Suppressor macrophage treated with lipopolysaccharide for 4 hours (primary cell): ENCODE measurements at regions not wholly inside any gene's neighbourhood (a gene's known extent, or its start where the extent isn't known, plus 50 kb on each side); places are given as distances from the start of the nearest gene placed in this dataset.
A peak's percentile ranks its signal among the peaks of the same experiment; 100 is the strongest.

Experiments
- DNase-seq: peaks from one replicate; pipeline ENCODE4 v3.0.0-alpha.2; 2020

DNA sequence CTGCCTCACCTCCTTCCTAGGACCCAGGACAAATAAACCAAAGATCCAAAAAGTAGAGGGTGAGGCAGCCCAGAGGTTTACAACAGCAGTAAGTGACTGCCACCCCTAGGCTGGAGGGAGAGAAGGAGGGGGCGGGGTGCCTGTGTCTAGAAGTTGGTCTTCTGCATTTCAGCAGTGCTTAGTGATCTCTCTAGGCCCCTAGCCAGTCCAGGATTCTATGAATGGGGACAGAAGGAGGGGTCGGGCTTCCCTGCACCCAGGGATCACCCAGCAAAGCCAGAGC is 62.8 kb upstream of the KDM7A start:
- no peak for DNase-seq

DNA sequence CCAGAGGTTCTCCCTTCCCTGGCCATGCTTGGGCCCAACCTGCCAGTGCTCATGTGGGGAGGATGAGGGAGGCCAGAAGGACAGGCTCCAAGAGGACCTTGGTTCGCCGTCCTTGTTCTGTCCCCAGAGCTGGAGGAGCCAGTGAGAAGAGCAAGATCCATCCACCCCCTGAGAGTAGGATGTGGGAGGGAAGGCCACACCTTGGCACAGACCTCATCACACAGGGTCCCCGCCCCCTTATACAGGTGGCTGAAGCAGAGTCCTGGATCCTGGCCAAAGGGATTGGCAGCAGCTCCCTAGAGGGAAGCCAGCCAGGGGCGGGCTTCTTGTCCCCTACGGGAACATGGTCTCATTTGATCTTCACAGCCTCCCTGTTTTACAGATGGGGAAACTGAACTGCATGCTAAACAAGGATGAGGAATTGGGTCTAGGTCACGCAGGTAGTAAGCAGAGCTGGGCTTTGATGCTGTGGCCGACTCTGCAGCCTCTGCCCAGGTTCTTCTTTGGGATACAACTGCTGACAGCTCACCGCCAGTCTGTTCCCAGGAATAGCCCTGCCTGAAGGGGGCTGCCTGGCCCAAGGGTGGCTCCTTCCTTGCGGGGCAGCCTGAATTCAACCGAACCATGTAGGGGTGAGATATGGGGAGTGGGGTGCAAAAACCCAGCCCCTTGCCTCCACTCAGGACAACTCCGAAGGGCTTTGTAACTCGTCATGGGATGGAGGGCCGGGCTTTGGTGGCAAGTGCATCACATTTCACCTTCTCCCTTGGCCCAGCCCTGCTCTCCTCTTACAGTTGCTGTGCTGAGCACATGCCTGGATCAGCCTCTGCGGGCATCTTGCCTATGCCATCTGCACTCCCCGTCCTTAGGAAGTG is 62.2 kb upstream of the KDM7A start:
- DNase-seq = no peak

DNA sequence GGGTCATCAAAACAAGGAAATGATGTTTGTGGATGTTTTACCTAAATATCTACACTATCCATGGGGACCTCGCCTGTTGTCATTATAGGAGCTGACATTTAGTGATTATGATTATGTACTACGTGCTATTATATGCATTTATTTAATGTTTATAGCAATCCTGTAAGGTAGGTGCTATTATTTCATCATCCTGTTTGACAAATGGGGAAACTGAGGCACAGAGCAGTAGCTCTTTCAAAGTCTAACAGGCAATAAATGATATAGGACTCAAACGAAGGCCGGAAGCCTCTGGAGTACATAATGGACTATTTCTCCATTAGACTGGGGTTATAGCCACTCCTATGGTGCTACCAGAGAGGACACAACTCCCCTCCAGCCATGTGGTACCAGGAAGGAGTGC is 60.6 kb upstream of the KDM7A start:
- no peak for DNase-seq

DNA sequence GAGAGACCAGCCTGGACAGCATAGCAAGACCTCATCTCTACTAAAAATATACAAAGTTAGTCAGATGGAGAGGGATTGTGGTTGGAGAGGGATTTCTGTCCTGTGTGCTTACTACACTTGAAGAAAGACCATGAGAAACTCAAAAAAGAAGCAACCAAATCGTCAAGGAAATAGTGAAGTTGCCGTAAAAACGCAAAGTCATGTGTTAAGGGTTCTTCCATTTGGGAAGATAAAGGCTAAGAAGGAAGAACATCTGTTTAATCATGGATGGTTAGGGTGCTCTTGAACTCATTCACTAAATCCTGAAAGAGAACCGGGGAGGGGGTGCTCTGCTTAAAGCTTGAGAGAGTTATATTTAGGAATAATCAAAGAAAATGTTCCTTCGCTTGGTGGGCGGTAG is 59.8 kb upstream of the KDM7A start:
- DNase-seq = no peak

DNA sequence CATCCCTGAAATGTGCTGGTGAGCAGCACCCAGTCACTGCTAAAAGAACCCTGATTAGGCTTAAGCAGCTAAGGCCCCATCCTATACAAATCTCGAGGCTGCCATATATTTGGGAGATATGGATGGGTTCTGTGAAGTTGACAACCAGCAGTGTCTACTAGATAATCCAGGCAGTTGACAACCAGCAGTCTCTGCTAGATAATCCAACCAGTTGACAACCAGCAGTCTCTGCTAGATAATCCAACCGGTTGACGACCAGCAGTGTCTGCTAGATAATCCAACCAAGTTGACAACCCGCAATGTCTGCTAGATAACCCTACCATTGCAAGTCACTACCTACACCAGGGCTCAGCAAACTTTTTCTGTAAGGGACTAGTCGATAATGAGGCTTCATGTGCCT is 58.3 kb upstream of the KDM7A start:
- no peak for DNase-seq

DNA sequence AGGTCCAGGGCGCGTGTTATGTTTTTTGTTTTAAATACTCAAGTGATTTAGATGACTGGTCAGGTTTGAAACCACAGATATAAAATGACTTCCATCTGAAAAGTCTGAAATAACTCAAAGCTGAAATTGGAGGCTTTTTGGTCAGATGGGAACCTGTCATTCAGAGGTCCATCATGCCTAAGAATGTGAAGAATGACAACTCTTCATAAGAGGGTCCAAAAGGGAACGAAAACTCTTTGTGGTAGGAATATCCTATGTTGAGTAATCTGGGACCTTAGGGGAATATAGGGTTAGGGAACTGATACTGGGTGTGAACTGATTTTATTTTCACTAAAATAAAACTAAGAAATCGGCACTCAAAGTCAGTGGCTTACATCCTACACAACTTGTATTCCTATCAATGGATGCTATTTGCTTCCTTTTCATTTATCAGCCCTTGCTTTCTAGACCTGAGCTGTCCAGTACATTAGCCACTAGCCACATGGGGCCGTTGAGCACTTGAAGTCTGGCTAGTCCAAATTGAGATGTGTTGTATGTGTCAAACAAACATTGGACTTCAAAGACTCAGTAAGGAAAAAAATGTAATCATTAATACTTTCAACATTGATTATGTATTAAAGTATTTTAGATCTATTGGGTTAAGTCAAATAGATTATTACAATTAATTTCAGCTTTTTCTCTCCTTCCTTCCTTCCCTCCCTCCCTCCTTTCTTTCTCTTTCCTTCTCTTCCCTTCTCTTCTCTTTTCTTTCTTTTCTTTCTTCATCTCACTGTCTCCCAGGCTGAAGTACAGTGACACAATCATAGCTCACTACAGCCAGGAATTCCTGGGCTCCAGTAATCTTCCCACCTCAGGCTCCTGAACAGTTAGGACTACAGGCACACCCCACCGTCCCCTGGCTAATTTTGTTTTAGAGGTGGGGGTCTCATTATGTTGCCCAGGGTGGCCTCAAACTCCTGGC is 56.5 kb upstream of the KDM7A start:
- peak; percentile 94 for DNase-seq

DNA sequence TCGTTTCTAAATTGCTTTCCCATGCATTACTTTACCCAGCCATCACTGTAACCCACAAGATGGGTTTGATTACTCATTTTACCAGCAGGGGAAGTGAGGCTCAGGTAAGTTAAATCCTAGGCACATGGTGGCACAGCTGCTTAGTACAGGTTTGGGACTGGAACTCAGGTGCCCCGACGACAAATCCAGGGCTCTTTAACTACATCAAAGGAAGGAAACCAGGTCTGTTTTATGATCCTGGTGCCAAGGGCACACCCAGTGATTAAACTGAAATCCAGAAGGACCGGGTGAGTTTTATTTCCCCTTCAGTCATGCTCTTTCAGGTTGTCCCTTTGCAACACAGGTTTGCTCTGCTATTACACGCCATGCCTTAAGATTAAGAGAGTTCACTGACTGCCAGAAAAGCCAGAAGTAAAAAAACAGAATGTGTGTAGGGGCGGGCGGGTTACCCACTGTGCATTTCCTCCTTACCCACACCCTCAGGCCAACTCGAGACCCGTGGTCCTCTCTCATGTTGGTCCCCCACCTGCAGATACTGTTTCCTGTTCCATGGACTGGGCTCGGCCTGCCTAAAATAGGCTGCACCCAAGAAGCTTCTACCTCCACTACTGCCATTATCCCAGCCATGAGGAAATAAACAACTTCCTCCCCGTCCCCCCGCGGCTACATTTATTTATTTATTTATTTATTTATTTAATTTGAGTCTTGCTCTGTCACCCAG is 55.1 kb upstream of the KDM7A start:
- peak; percentile 39 for DNase-seq

DNA sequence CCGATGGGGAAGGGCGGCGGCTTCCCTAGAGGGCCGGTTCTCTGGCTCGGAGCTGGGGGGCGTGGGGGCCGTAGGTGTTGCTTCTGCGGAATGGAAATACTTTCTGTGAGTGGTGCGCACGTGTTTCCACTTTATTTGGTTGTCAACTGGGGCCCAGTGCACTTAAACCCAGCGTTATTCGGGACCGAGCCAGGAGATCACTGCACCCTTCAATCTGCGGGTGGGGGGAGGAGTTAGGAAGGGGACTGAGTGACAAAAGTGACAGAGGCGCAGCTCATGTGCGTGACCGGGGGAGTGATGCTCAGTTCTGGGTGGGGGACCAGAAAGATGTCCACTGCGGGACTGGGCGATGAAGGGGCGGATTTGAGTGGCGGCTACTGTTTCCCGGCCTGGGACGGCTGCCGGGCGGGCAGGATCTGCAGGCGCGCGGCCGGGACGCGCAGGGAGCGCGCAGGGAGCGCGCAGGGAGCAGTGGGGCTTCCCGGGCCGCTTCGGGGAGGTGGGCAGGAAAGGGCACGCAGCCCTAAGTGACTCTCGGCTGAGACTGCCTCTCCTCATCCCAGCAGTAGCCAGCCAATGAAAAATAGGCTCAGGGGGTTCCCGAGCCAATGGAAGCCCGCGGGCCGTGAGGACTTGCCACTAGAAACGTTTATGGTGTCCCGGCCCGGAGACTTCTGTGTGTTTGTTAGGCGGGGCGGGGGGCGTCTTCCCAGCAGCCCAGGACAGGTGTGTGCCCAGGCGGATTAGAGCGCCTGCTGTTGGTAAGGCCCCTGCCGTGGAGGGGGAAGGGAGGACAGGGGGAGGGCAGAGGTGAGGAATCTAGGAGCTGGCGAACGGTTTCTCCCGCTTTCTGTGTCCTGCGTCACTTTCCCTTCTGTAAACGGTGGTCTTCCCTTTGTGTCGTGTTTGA is 54.3 kb upstream of the KDM7A start:
- peak; percentile 88 for DNase-seq

DNA sequence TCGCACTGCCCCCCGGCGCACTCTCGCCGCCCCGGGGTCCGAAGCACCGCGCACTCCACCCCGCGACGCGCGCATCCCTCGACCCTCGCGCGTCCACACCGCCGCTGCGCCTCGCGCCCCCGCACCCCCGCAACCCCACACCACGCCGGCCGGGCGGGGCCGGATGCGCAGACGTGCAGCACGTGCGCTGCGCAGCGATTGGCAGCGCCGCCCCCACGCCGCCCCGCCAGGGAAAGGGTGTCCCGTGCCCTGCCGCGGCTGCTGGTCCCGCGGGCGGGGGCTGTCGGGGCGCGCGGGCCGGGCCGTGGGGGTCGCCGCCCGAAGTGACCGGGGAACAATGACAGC is 53.7 kb upstream of the KDM7A start:
- DNase-seq = peak; percentile 84

DNA sequence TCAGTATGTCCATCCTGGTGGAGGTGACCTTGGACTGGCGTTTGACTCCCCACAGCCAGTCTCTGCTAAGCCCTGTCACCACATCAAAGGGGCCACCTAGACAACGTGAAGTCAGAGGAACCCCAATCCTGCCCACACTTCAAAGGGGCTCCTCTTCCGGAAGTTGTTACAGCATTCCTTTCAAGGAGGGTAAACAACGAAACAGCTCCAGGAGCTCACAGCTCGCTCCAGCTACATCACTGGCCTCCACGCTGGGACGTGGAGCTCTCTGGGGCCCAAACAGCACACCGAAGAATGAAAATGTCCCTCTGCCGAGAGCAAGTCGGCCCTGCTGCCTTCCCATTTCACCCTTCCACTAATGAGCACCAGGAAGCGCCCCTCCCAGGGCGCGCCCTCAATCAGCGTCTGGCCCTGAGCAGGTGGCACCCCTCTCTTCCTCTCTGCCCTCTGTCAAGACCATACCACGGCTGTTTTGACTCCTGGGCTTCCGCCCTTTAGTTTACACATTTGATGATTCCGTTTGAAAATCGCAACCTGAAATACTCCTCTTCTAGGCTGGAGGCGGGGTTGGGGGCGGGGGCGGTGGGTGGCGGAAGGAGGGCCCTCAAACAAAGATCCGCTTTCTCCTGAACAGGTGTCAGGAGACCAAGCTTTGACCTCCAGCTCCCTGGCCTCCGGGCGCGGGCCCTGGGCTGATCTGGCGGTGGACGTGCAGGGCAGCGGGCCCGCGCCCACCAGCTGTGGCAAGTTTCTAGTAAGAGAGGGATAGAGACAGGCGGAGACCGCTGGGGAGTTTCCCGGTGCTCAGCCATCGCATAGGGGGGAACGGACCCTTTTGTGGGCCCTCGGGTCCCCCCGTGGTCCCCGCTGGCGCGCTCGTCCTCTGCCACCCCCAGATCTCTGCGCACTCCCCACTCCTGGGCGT is 53.1 kb upstream of the KDM7A start:
- DNase-seq = peak; percentile 39

DNA sequence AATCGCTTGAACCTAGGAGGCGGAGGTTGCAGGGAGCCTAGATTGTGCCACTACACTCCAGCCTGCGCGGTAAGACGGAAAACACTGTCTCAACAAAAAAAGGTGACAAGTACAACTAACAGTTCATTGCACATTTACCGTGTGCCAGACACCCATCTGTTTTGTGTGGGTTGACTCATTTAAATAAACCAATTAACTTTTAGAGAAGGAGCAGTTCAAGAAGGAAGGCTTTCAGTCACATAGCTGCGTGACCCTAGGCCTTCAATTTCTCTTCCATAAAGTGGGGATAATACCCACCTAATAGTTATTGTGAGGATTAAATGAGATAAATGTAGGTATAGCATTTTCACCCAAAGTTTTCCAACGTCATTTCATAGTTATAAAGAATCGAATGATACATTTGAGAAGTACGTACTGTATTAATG is 52.3 kb upstream of the KDM7A start:
- no peak for DNase-seq
